PC-9 (cell line): ENCODE measurements at regions not wholly inside any gene's neighbourhood (a gene's known extent, or its start where the extent isn't known, plus 50 kb on each side); places are given as distances from the start of the nearest gene placed in this dataset.

ENCODE experiments used
- BruUV-seq: library from RNA; stranded (reverse); fragments of 400-500 nt; replicated peaks from 2 replicates; lab custom pipeline; 2021; lab: Mats Ljungman, UMichigan
- CTCF ChIA-PET: fragments of 300-600 bp; sonication (Branson Sonifier 250); formaldehyde crosslinking; loops from one replicate; lab custom pipeline; 2022; ENCODE audit warnings: antibody characterized with exemption; lab: Charles Lee
- POLR2A ChIA-PET: fragments of 300-600 bp; sonication (Branson Sonifier 250); formaldehyde crosslinking; loops from one replicate; lab custom pipeline; 2022; ENCODE audit warnings: antibody characterized with exemption; ENCODE audit not compliant: unreplicated experiment; lab: Charles Lee
- DNase-seq, 2 experiments: peaks; one replicate each; pipeline versions ENCODE4 v3.0.0 to v3.0.0-alpha.2; 2015 to 2022; ENCODE audit warnings: mixed read lengths in 1 of 2
- H2AFZ ChIP-seq: fragments of 200-600 bp; sonication (generic); 2 replicates; pipeline ENCODE4 v1.8.1; 2017; ENCODE audit warnings: antibody characterized with exemption
- H3F3A ChIP-seq: fragments of 200-600 bp; sonication (generic); 2 replicates; pipeline ENCODE4 v1.8.1; 2017; ENCODE audit warnings: antibody characterized with exemption, mild to moderate bottlenecking, low read depth; ENCODE audit not compliant: insufficient read depth
- H3K27ac ChIP-seq: fragments of 200-600 bp; sonication (generic); 2 replicates; pipeline ENCODE4 v1.6.1; 2016; ENCODE audit warnings: mixed run types
- H3K27me3 ChIP-seq: fragments of 200-600 bp; sonication (generic); 2 replicates; pipeline ENCODE4 v1.6.1; 2016; ENCODE audit warnings: low read depth, mixed run types; ENCODE audit not compliant: insufficient read depth
- H3K36me3 ChIP-seq: fragments of 200-600 bp; sonication (generic); 2 replicates; pipeline ENCODE4 v1.6.1; 2016; ENCODE audit warnings: low read depth, mixed run types
- H3K4me1 ChIP-seq: fragments of 200-600 bp; sonication (generic); replicated peaks from 2 replicates; pipeline ENCODE4 v1.6.1; 2016; ENCODE audit warnings: mixed run types; ENCODE audit not compliant: insufficient read depth
- H3K4me2 ChIP-seq: fragments of 200-600 bp; sonication (generic); 2 replicates; pipeline ENCODE4 v1.6.1; 2017; ENCODE audit warnings: mixed run types
- H3K4me3 ChIP-seq: fragments of 200-600 bp; sonication (generic); 2 replicates; pipeline ENCODE4 v1.6.1; 2016; ENCODE audit warnings: mixed run types
- H3K79me2 ChIP-seq: fragments of 200-600 bp; sonication (generic); 2 replicates; pipeline ENCODE4 v1.6.1; 2017; ENCODE audit warnings: low read depth, mixed run types
- H3K9me2 ChIP-seq: fragments of 200-600 bp; sonication (generic); 2 replicates; pipeline ENCODE4 v1.8.1; 2017; ENCODE audit warnings: mild to moderate bottlenecking; ENCODE audit not compliant: insufficient read depth
- H3K9me3 ChIP-seq: fragments of 200-600 bp; sonication (generic); 2 replicates; pipeline ENCODE4 v1.8.1; 2016; ENCODE audit warnings: low read depth; ENCODE audit not compliant: insufficient read depth
- H4K20me1 ChIP-seq: fragments of 200-600 bp; sonication (generic); 2 replicates; pipeline ENCODE4 v1.8.1; 2017; ENCODE audit not compliant: insufficient read depth
- CTCF ChIP-seq: fragments of 200-600 bp; sonication (generic); conservative IDR thresholded peaks from 2 replicates; pipeline ENCODE4 v1.6.1; 2017; ENCODE audit warnings: mixed run types, antibody characterized with exemption, mild to moderate bottlenecking, moderate library complexity
- EZH2 ChIP-seq: fragments of 200-600 bp; sonication (generic); IDR thresholded peaks from 2 replicates; pipeline ENCODE4 v1.8.0; 2017; ENCODE audit warnings: antibody characterized with exemption, low read depth
- intact Hi-C: fragments of 100-400 bp; cut with micrococcal nuclease; formaldehyde crosslinking; loops from one replicate; pipeline ENCODE4 v1.10.0; 2022; ENCODE audit not compliant: unreplicated experiment

DNA sequence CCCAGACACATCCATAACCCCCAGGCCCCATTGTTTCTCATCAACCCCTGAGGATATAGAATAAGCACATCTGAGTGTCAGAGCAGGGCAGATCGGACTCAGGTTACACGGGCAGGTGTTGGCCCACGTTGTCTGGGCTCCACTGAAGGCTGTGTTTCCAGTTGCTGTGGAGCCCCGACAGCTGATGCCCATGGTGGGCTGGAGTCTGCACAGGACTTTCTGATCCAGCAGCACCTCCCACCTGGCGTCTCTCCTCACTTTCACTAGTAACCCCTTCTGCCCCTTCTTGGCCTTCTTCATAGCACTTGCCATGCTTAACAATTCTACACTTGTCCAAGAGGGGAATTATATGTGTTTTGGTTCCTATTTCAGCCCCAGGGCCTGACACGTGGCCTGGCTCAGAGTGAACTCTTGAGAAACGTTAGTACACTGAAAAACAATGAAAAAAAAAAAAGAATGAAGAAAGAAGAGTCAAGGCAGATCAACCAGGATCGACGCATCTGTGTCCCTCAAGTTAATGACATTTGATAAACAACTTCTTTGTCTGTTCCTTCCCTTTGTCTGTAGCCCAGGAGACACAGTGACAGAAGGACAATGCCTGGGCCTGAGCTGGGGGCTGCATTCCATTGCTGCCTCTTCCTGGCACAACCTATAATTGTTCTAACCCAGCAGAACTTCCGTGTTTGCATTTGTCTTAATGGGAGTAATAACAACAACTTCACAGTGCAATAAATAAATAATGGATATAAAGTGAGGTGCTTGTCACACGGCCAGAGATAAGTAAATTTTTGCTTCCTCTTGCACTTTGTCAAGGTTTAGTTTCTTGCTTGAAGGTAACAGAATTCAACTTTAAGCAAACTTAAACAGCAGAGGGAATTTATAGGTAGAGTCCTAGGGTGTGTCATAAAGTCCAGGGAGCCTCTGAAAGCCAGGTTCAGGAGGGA, 224.2 kb upstream of the SSTR4 start:
- CTCF ChIA-PET = no interaction called here

DNA sequence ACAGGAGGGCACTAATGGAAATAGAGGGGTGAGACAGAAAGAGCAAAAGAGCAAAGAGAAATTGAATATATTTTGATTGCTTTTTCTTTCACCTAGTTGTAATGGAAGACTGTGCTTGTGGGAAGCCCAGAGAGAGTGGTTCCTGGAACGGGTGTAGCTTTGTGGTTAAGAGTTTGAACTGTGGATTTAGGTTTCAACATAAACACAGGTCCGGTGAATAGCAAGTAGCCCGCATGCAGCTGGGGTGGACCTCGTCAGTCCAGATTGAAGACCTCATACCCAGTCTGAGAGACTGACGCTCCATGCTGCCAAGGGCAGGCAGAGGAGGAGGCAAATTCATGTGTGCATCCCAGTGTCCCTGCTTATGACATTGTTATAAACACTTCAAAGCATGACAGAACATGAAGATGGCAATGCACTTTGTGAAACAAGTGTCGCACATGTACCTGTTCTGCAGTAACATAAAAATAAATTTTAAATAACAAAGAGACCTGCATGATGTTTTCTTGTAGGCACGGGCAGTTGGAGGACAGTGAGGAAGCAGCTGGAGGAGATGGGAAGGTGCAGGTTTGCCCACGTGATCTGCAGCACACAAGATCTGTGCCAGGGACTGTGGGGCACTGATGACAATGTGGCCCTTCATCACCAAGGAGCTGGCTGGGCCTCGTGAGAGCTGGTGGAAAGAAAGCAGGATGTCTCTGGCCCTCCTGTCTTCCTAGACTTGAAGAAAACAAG, 220.5 kb upstream of the SSTR4 start:
- H3K9me2 ChIP-seq = no peaks in the 10 kb centered on the region
- ChIA-PET CTCF (interaction anchor here (0.6 kb wide), 1 partner anchor 123 kb away, joined by 3 read pairs; no protein-coding TSS in a partner anchor), POLR2A (no interaction called here)
- no peak for TF ChIP-seq CTCF
- no peak for TF ChIP-seq EZH2
- H3K79me2 ChIP-seq = no peaks in the 10 kb centered on the region
- H3F3A ChIP-seq = no peaks in the 10 kb centered on the region
- H3K4me2 ChIP-seq = no peak overlapping the region
- H3K27ac ChIP-seq = no peak overlapping the region
- intact Hi-C loops = no loop called here
- no peaks in the 10 kb centered on the region; the same call in 1 of the 2 replicates for H3K27me3 ChIP-seq
- no peak overlapping the region for H2AFZ ChIP-seq
- no peaks in the 10 kb centered on the region for H3K4me1 ChIP-seq
- no TSS peak for BruUV-seq
- no peak overlapping the region for H3K4me3 ChIP-seq
- no peak for DNase-seq
- no peaks in the 10 kb centered on the region for H3K9me3 ChIP-seq
- no peaks in the 10 kb centered on the region for H3K36me3 ChIP-seq
- H4K20me1 ChIP-seq = no peaks in the 10 kb centered on the region

More for the DNA sequence above, 224.2 kb upstream of the SSTR4 start:
- H3K27me3 ChIP-seq = no peaks in the 10 kb centered on the region; the same call in 1 of the 2 replicates
- BruUV-seq = no TSS peak
- H3K36me3 ChIP-seq = no peaks in the 10 kb centered on the region
- H3K4me3 ChIP-seq = no peak overlapping the region
- H3K27ac ChIP-seq = no peak overlapping the region
- no peaks in the 10 kb centered on the region for H3K9me3 ChIP-seq
- H3K4me2 ChIP-seq = no peak overlapping the region
- TF ChIP-seq EZH2 = no peak
- no peak for TF ChIP-seq CTCF
- H3K9me2 ChIP-seq = no peaks in the 10 kb centered on the region
- POLR2A ChIA-PET = no interaction called here
- no peak overlapping the region for H2AFZ ChIP-seq
- H3F3A ChIP-seq = peaks cover 12% of the 10 kb centered on the region
- H4K20me1 ChIP-seq = no peaks in the 10 kb centered on the region
- intact Hi-C loops = no loop called here
- peaks cover 23% of the 10 kb centered on the region for H3K4me1 ChIP-seq
- H3K79me2 ChIP-seq = no peaks in the 10 kb centered on the region
- DNase-seq = no peak

DNA sequence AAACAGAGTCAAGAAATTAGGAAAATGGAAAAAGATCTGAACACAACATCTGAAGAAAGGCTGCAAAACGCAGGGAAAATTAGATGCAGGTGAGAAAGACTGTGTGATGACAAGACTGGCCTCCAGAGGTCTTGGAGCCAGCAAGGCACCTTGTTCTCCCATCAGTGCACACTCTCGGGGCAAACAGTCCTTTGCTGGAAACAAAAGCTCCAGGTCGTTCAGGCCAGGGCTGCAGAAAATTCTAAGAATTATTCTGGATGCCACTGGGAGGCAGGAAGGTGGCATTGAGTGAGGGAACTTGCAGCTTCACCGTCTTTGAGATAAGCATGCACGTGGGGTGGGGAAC, 219.9 kb upstream of the SSTR4 start:
- Histone ChIP-seq H3K4me2 (no peak overlapping the region), H2AFZ (no peak overlapping the region), H4K20me1 (no peaks in the 10 kb centered on the region), H3K4me3 (no peak overlapping the region), H3K27me3 (no peaks in the 10 kb centered on the region; the same call in 1 of the 2 replicates), H3K27ac (no peak overlapping the region), H3F3A (no peaks in the 10 kb centered on the region), H3K36me3 (no peaks in the 10 kb centered on the region), H3K9me2 (no peaks in the 10 kb centered on the region), H3K4me1 (no peaks in the 10 kb centered on the region), H3K79me2 (no peaks in the 10 kb centered on the region), H3K9me3 (no peaks in the 10 kb centered on the region)
- no peak for DNase-seq
- TF ChIP-seq EZH2 (no peak), CTCF (no peak)
- intact Hi-C loops = no loop called here
- BruUV-seq = no TSS peak
- CTCF ChIA-PET = interaction anchor here (0.6 kb wide), 1 partner anchor 124 kb away, joined by 3 read pairs; no protein-coding TSS in a partner anchor
- POLR2A ChIA-PET = no interaction called here
